GM18951 (cell line): ENCODE measurements at regions not wholly inside any gene's neighbourhood (a gene's known extent, or its start where the extent isn't known, plus 50 kb on each side); places are given as distances from the start of the nearest gene placed in this dataset.

ENCODE experiments used
- POLR2A ChIP-seq: IDR thresholded peaks from 4 replicates; pipeline ENCODE4 v1.6.1; 2011; ENCODE audit warnings: mild to moderate bottlenecking; ENCODE audit not compliant: insufficient read length, insufficient read depth; ENCODE audit errors: extremely low read depth
- in situ Hi-C: fragments of 300-500 bp; cut with MboI; formaldehyde crosslinking; loops from one replicate; pipeline ENCODE4 v1.12.0; 2022; ENCODE audit warnings: low sequenced_read_pairs, mixed read lengths, inconsistent platforms; ENCODE audit not compliant: unreplicated experiment

DNA sequence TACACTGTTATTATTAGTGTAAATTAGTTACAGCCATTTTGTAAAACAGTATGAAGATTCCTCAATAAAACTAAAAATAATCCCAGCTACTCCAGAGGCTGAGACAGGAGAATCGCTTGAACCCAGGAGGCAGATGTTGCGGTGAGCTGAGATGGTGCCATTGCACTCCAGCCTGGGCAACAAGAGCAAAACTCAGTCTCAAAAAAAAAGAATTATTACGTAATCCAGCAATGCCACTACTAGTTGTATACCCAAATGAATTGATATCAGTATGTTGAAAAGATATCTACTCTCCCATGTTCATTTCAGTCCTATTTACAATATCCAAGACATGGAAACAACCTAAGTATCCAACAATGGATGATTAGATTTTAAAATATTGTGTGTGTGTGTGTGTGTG, 313.6 kb downstream of the EPHA4 start:
- in situ Hi-C loops = no loop called here
- TF ChIP-seq POLR2A = no peak

DNA sequence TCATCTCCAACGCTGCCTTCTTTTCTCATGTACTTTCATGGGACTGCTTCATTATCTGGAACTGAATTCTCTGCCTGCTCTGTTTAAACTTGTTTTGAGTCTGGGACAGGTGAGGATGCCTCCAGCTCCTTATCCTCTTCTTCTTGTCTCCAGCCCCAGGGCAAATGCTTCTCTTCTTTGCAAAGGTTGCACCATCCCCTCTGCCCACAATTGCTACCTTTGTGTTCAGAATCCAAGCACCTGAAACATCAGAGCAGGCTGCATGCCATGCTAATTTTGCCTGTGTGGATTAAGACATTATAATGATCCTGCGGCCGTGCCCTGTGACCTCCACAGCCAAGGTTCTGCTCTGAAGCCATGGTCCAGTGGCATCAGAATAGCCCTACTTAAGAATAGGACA, 309.5 kb downstream of the EPHA4 start:
- TF ChIP-seq POLR2A = no peak
- in situ Hi-C loops = no loop called here

DNA sequence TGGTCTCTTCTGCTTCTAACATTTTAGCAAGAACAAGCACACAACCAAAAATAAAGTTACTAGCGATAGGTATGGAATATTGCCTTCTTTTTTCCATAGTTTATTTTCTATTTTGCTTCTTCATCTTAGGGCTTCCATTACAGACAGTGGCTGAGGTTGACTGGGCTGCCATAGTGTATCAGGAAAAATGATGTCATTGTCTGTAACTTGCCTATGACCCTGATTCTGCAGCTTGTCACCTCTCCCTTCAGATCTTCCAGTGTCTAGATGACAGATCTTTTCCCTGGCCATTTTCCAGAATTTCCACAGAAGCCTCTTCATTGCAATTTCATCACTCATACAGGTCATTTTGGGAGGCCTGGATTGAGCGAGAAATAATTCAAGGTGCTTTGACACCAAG, 308.5 kb downstream of the EPHA4 start:
- in situ Hi-C loops = no loop called here
- TF ChIP-seq POLR2A = no peak

DNA sequence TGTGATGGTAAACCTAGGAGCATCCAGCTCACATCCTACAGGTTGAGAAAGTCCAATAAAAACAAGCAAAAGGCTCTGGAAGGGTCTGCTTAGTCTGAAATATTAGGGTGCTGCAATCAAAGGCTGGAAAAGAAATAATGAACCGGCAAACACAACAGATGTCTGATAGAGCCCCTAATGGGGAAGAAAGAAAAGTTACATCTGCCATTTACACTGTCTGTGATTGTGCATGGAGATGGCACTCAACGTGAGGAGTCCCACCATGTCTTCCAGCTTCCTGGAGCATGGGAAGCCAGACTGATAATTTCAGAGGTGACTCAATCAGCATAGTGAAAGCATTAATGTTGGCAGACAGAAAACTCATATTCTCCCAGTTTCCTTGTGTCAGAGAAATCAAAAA, 307.8 kb downstream of the EPHA4 start:
- in situ Hi-C loops = no loop called here
- no peak for TF ChIP-seq POLR2A

DNA sequence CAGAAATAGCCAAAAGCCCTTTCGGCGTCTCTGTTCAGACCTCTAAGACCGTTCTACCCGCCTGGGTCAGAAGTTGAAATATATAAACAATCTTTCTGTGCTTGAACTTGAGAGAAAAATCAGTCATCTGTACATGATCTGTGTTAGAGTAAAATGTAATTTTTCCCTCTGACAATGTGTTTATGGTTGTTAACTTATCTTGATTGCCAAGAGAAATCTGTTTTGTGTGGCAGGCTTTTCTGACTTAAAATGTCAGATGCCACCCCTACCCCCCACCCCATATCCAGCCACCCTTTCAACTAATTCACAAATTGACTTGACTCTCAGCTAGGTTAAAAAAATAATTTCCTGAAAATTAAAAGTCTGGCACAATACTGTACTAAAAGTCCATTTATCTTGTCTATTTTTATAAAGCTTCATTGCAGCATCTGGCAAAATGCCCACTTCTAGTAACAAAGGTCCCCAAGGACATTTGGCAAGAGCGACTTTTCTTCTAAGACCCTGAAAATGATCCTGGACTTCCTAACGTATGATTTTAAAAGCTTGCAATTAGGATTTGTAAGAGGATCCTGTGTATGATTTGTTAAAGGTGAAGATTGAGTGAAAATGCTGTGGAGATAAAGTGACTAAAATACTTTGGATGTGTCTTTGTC, 304.2 kb downstream of the EPHA4 start:
- TF ChIP-seq POLR2A = no peak
- in situ Hi-C loops = no loop called here

DNA sequence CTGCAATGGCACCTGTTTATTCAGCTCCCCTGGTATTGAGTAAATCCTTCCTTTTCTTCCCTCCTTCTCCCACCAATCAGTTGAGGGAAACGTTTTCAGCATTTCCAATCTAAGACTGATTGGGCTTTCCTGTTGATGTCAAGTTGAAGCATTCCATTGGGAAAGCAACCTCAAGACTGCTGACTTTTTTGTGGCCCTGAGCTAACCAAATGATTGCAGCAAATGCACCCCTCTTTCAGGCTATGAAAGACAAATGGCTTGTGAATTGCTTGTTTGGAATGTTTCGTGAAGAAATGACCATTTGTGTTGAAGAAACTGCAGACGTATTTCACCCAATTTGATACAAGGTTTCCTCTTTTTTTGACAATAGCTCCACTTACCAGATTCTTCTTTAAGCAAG, 303.5 kb downstream of the EPHA4 start:
- no peak for TF ChIP-seq POLR2A
- in situ Hi-C loops = no loop called here

DNA sequence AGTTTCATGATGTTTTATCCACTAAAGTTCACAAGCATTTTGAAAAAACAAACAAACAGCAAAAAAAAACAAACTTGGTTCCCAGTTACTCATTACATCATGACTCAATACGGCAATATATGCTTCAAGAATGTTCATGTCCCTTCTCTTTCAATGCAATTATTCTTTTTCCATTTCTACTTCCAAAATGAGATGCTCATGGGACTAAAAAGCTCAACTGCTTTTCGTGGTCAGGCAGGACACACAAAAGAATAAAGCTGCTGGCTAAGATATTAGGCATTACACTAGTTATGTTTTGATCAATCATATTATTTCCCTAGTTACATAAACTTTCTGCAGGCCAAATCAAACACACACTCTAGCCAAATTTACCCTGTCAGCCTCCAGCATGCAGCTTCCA, 301.3 kb downstream of the EPHA4 start:
- in situ Hi-C loops = no loop called here
- TF ChIP-seq POLR2A = no peak

DNA sequence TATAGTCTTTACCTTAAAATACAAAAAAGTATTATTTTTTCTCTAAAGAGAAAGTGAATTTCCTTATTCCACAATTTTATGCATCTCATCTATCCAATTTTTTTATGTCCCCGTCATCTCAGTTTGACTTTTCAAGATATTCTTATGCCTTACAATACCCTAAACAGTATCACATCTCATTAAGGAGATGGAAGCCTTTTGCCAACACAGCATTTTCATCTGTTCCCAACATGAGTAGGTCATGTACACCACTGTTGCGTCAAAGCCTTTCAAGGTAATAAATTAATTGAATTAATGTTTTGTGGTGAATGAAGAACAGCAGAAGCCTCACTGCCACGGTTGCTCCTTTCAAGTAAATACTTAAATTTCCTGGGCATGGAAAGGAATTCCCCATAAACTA, 299.4 kb downstream of the EPHA4 start:
- TF ChIP-seq POLR2A = no peak
- in situ Hi-C loops = no loop called here

DNA sequence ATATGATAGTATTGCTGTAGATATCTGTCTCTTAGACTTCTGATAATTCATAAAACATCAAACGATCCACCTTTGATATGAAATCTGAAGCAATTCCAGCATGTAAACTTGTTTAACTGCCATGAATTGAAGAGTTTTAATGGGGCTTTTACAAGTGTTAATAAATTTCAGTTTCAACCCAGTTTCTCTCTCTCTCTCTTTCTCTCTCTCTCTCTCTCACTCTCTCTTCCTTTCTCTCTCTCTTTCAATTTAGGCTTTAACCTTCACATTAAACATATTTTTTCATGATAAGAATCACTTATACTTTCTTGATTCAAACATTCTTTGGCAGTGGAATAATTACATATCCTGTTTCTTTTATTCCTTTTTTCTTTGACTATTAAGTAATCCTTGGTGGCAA, 296.1 kb downstream of the EPHA4 start:
- TF ChIP-seq POLR2A = no peak
- in situ Hi-C loops = no loop called here

DNA sequence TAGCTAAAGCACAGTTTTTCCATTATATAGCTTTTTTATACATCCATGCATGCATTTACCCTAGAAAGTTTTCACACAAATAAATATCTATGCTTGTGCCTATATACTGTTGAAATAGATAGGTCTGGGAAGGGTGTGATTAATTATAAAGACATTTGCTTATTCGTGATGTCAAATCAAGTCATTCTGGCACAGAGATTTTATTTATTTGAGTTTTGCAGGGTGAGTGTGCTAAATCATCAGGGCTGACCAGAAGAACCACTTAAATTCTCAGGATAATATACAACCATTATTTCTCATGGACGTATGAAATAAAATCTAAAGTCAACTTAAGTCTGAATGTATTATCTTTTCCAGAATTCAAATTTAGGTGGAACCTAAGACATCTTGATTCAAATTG, 295.5 kb downstream of the EPHA4 start:
- in situ Hi-C loops = no loop called here
- TF ChIP-seq POLR2A = no peak

DNA sequence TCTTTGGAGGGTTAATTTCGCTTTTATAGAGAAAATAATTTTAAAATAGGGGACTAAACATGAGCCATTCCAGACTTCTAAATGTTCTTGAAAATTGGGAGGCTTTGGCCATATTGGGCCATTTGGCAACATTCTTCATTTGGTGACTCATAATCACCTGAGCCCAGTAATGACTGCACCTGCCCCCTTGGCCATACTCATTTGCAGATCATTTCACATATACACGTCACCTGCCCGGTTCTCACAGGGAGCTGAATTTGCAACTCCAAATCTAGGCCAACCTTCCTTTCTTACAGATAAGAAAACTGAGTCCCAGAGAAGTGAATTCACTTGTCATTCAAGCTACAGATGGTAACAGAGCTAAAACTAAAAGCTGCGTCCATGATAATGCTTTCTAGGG, 289.7 kb downstream of the EPHA4 start:
- in situ Hi-C loops = no loop called here
- TF ChIP-seq POLR2A = no peak

DNA sequence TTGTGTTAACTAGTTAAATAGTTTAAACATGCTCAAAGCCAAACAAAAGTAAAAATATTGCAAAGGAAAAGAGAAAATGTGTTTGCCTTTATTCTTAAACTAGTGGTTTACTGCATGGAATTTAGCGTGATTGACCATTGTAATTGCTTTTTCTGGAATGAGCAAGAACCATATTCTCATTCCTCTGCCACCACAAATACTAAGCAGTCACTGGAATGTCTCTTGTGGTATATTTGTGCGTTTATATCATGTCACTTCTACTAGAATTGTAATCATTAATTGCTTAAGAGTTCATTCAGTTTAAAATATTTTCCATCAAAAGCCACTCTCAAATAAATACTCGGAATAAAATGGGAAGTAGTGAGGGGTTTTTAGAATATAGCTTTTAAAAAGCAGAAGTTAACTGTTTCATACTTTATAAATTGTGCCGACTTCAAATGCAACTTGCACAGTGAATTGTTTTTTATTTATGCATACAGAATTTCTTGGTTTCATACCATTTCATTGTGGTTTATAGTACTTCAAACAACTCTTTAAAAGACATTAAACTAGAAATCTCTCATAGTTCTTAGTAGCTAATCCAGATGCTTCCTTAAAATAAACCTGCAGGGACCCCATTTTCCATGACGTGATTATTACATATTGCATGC, 288.1 kb downstream of the EPHA4 start:
- in situ Hi-C loops = no loop called here
- no peak for TF ChIP-seq POLR2A

DNA sequence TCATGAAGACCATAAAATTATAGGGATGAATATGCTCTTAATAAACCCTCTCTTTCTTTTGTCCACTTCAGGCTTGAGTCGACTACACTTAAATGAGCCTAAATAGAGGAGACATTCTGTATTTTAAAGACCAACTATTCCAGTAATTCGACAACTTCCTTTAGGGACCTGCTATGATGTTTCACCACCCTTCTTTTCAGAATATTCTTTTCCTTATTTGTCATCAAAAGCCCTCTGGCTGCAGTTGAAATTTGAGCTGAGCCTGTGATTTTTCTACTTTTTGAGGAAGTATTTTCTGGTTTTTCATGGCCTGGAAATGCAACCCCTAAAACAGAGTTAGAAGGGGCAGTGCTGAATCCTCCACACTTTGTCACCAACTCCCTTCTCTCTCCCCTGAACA, 287.0 kb downstream of the EPHA4 start:
- in situ Hi-C loops = no loop called here
- no peak for TF ChIP-seq POLR2A

DNA sequence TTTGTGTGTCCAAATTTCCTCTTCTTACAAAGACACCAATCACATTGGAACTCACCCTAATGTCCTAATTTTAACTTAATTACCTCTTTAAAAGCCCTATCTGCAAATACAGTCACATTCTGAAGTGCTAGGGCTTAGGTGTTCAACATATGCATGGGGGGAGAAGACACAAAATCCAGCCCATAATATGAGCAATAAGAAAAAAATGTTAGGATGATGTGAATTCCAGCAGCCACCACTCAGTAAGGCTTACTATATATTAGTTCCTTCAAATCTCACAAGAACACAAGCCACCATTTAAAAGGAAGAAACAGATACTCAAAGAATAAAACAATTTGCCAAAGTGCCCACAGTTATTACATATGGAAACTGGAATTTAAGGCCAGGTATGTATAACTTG, 285.7 kb downstream of the EPHA4 start:
- in situ Hi-C loops = no loop called here

More for the DNA sequence above, 285.7 kb downstream of the EPHA4 start:
- no peak for TF ChIP-seq POLR2A
